SK-N-SH (cell line): ENCODE measurements at regions not wholly inside any gene's neighbourhood (a gene's known extent, or its start where the extent isn't known, plus 50 kb on each side); places are given as distances from the start of the nearest gene placed in this dataset.

Experiments
- CTCF ChIP-seq: fragments of 200-600 bp; sonication (generic); IDR thresholded peaks from 2 replicates; pipeline ENCODE4 v1.6.1; 2017; ENCODE audit warnings: antibody characterized with exemption, mild to moderate bottlenecking, moderate library complexity
- EP300 ChIP-seq, 2 experiments: IDR thresholded peaks; 2 replicates each; pipeline versions ENCODE4 v1.4.0 to v1.6.1; 2012; ENCODE audit warnings: borderline replicate concordance in 1 of 2, low read depth in 1 of 2, low read length in 1 of 2
- EZH2phosphoT487 ChIP-seq: fragments of 200-600 bp; sonication (generic); IDR thresholded peaks from 2 replicates; pipeline ENCODE4 v1.6.1; 2017; ENCODE audit warnings: low read depth, mixed run types, mild to moderate bottlenecking, antibody characterized with exemption, moderate library complexity, borderline replicate concordance
- GABPA ChIP-seq: IDR thresholded peaks from 2 replicates; pipeline ENCODE4 v1.4.0; 2012; ENCODE audit warnings: low read depth, mild to moderate bottlenecking
- IRF3 ChIP-seq: fragments of 150-350 bp; IDR thresholded peaks from 2 replicates; pipeline ENCODE4 v1.6.1; 2016; ENCODE audit warnings: mild to moderate bottlenecking, low read depth, low read length
- MEF2A ChIP-seq: IDR thresholded peaks from 2 replicates; pipeline ENCODE4 v1.4.0; 2012; ENCODE audit warnings: low read depth, borderline replicate concordance
- MXI1 ChIP-seq: IDR thresholded peaks from 2 replicates; pipeline ENCODE4 v1.6.1; 2012; ENCODE audit warnings: mild to moderate bottlenecking, low read depth, low read length, improper control_type of control experiment
- NRF1 ChIP-seq: IDR thresholded peaks from 2 replicates; pipeline ENCODE4 v1.6.1; 2012; ENCODE audit warnings: low read depth, mild to moderate bottlenecking, low read length
- POLR2AphosphoS5 ChIP-seq: IDR thresholded peaks from 2 replicates; pipeline ENCODE4 v1.6.1; 2012; ENCODE audit warnings: low read depth, low read length
- RAD21 ChIP-seq: IDR thresholded peaks from 2 replicates; pipeline ENCODE4 v1.6.1; 2012; ENCODE audit warnings: mild to moderate bottlenecking, low read length
- RFX5 ChIP-seq: IDR thresholded peaks from 2 replicates; pipeline ENCODE4 v1.6.1; 2012; ENCODE audit warnings: mild to moderate bottlenecking, improper control_type of control experiment, low read length
- USF2 ChIP-seq: fragments of 150-350 bp; IDR thresholded peaks from 2 replicates; pipeline ENCODE4 v1.6.1; 2017; ENCODE audit warnings: antibody characterized with exemption, low read length, low read depth, borderline replicate concordance
- TF ChIP-seq, protein P1 (sequence below): IDR thresholded peaks from 2 replicates; pipeline ENCODE4 v1.4.0; 2012; ENCODE audit warnings: low read depth, borderline replicate concordance
- TF ChIP-seq, protein P2 (sequence below): IDR thresholded peaks from 2 replicates; pipeline ENCODE4 v1.6.1; 2012; ENCODE audit warnings: mild to moderate bottlenecking, low read depth, low read length, moderate library complexity

DNA sequence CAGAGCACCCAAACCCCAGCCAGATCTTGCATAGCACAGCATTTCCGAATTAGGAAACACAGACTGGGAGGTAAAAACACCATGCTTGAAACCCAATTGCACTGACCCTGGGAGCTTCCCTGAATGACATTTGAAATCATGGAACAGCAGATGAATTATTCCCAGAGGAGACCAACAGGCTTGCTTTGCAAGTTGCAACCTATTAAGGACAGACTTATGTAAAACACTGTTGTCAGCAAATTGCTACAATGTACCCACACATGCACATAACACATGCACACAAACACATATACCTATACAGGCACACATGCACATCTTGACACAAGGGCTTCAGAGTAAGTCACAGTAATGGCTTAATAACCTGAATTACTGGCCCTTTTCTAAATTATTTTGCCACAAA is 984.8 kb downstream of the DNAH5 start:
- TF ChIP-seq NRF1 (no peak), IRF3 (no peak), RAD21 (no peak), POLR2AphosphoS5 (no peak), CTCF (no peak), USF2 (no peak), GABPA (no peak), RFX5 (no peak), MXI1 (no peak), EP300 (IDR thresholded peaks at IDR 0.05; ENCODE audit: borderline replicate concordance in 1 of 2, low read depth in 1 of 2, low read length in 1 of 2) (no peak), EZH2phosphoT487 (no peak), MEF2A (no peak)
- TF ChIP-seq, protein P1, sequence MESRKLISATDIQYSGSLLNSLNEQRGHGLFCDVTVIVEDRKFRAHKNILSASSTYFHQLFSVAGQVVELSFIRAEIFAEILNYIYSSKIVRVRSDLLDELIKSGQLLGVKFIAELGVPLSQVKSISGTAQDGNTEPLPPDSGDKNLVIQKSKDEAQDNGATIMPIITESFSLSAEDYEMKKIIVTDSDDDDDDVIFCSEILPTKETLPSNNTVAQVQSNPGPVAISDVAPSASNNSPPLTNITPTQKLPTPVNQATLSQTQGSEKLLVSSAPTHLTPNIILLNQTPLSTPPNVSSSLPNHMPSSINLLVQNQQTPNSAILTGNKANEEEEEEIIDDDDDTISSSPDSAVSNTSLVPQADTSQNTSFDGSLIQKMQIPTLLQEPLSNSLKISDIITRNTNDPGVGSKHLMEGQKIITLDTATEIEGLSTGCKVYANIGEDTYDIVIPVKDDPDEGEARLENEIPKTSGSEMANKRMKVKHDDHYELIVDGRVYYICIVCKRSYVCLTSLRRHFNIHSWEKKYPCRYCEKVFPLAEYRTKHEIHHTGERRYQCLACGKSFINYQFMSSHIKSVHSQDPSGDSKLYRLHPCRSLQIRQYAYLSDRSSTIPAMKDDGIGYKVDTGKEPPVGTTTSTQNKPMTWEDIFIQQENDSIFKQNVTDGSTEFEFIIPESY, result no peak
- TF ChIP-seq, protein P2, sequence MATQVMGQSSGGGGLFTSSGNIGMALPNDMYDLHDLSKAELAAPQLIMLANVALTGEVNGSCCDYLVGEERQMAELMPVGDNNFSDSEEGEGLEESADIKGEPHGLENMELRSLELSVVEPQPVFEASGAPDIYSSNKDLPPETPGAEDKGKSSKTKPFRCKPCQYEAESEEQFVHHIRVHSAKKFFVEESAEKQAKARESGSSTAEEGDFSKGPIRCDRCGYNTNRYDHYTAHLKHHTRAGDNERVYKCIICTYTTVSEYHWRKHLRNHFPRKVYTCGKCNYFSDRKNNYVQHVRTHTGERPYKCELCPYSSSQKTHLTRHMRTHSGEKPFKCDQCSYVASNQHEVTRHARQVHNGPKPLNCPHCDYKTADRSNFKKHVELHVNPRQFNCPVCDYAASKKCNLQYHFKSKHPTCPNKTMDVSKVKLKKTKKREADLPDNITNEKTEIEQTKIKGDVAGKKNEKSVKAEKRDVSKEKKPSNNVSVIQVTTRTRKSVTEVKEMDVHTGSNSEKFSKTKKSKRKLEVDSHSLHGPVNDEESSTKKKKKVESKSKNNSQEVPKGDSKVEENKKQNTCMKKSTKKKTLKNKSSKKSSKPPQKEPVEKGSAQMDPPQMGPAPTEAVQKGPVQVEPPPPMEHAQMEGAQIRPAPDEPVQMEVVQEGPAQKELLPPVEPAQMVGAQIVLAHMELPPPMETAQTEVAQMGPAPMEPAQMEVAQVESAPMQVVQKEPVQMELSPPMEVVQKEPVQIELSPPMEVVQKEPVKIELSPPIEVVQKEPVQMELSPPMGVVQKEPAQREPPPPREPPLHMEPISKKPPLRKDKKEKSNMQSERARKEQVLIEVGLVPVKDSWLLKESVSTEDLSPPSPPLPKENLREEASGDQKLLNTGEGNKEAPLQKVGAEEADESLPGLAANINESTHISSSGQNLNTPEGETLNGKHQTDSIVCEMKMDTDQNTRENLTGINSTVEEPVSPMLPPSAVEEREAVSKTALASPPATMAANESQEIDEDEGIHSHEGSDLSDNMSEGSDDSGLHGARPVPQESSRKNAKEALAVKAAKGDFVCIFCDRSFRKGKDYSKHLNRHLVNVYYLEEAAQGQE, result no peak
